ENCODE measurements at regions not wholly inside any gene's neighbourhood (a gene's known extent, or its start where the extent isn't known, plus 50 kb on each side); places are given as distances from the start of the nearest gene placed in this dataset.

DNA sequence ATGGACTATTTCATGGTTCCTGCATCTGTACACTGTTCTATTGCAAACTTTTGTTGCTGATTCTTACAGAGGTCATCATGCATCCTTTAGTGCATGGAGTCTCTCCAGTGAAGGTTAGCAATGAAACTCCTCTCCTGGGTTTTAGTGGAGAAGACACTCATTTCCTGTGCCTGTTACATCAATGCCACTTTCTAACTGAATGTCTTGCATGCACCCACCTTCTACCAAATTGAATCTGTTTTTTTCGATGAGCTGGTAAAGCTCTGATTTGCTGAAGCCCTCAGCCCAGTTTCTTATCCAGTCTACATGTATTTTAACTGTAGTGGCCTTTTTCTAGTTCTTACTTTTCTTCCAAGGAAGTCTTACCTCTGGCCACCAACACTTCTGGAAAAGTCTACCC is 591.8 kb upstream of the ADAMTS16 start:
- no peaks in the 10 kb centered on the region for H4K20me1 ChIP-seq (replicated peaks; ENCODE audit: control insufficient read depth, extremely low read depth, insufficient read depth, low read length)
- H3K4me1 ChIP-seq (ENCODE audit: control insufficient read depth, extremely low read depth, insufficient read depth, low read length) = no peaks in the 10 kb centered on the region
- no TSS peak for BruUV-seq (replicated peaks)
- DNase-seq (ENCODE audit: low read depth, low spot score) = no peak
- peaks cover 4% of the 10 kb centered on the region for H3K9me3 ChIP-seq (replicated peaks; ENCODE audit: control insufficient read depth, insufficient read depth, low read length)
- no peaks in the 10 kb centered on the region for H3K79me2 ChIP-seq (ENCODE audit: control insufficient read depth, insufficient read depth, low read length)
- intact Hi-C loops (cut with micrococcal nuclease) (loop anchor here (10.0 kb wide), 1 partner anchor 1614 kb away; no protein-coding TSS in a partner anchor), dilution Hi-C loops (cut with MboI; ENCODE audit: extremely low pct_ligation_motif_present, low sequenced_read_pairs) (no loop called here)
- H3K4me2 ChIP-seq (ENCODE audit: insufficient read depth, low read length) = no peak overlapping the region
- H3K9me1 ChIP-seq (replicated peaks; ENCODE audit: control insufficient read depth, extremely low read depth, insufficient read depth, low read length) = no peaks in the 10 kb centered on the region
- H3K36me3 ChIP-seq (ENCODE audit: control insufficient read depth in 2 of 2, extremely low read depth in 1 of 2, insufficient read depth in 2 of 2, low read length in 2 of 2) = no peaks in the 10 kb centered on the region
- H2AFZ ChIP-seq (ENCODE audit: low read depth, low read length) = no peak overlapping the region
- H3K27ac ChIP-seq (ENCODE audit: insufficient read depth, low read depth, low read length) = no peak overlapping the region
- no peak overlapping the region for H3K9ac ChIP-seq (replicated peaks; ENCODE audit: extremely low read depth, insufficient read depth, low read length)
- H3K27me3 ChIP-seq (ENCODE audit: control insufficient read depth in 2 of 2, insufficient read depth in 2 of 2, low read length in 2 of 2) = no peaks in the 10 kb centered on the region
- ChIA-PET POLR2A (no interaction called here), CTCF (no interaction called here)
- TF ChIP-seq FOS (IDR thresholded peaks at IDR 0.05; ENCODE audit: borderline replicate concordance, insufficient read depth, low read length) = no peak
- TF ChIP-seq JUN (IDR thresholded peaks at IDR 0.05; ENCODE audit: borderline replicate concordance, insufficient read depth, insufficient read length, low read depth) = no peak
- TF ChIP-seq, protein P1, sequence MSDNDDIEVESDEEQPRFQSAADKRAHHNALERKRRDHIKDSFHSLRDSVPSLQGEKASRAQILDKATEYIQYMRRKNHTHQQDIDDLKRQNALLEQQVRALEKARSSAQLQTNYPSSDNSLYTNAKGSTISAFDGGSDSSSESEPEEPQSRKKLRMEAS (IDR thresholded peaks at IDR 0.05; ENCODE audit: insufficient read depth, insufficient read length) = no peak
- no peak for TF ChIP-seq POLR2AphosphoS5 (IDR thresholded peaks at IDR 0.05; ENCODE audit: insufficient read depth, low read depth, low read length)
- no peak for TF ChIP-seq POLR2A (IDR thresholded peaks at IDR 0.05; ENCODE audit: low read depth, low read length)
- no peak for TF ChIP-seq GATA2 (IDR thresholded peaks at IDR 0.05; ENCODE audit: insufficient read depth, insufficient read length, low read depth, low read length)
- TF ChIP-seq MYC (IDR thresholded peaks at IDR 0.05; ENCODE audit: low read depth, low read length) = no peak
- TF ChIP-seq, protein P2, sequence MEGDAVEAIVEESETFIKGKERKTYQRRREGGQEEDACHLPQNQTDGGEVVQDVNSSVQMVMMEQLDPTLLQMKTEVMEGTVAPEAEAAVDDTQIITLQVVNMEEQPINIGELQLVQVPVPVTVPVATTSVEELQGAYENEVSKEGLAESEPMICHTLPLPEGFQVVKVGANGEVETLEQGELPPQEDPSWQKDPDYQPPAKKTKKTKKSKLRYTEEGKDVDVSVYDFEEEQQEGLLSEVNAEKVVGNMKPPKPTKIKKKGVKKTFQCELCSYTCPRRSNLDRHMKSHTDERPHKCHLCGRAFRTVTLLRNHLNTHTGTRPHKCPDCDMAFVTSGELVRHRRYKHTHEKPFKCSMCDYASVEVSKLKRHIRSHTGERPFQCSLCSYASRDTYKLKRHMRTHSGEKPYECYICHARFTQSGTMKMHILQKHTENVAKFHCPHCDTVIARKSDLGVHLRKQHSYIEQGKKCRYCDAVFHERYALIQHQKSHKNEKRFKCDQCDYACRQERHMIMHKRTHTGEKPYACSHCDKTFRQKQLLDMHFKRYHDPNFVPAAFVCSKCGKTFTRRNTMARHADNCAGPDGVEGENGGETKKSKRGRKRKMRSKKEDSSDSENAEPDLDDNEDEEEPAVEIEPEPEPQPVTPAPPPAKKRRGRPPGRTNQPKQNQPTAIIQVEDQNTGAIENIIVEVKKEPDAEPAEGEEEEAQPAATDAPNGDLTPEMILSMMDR (IDR thresholded peaks at IDR 0.05; ENCODE audit: extremely low read depth in 1 of 2, insufficient read depth in 1 of 2, low read depth in 1 of 2, low read length in 2 of 2) = no peak
- no peak for TF ChIP-seq EZH2 (IDR thresholded peaks at IDR 0.05; ENCODE audit: borderline replicate concordance, low read depth, low read length, severe bottlenecking)
- FAIRE-seq = no peak
- H3K4me3 ChIP-seq (replicated peaks in 1 of 3; ENCODE audit: insufficient read depth in 1 of 3, low read depth in 1 of 3, low read length in 3 of 3) = no peak overlapping the region
